NCI-H2196 treated with DMSO at 0.1 percent for 48 hours (cell line): ENCODE measurements at regions not wholly inside any gene's neighbourhood (a gene's known extent, or its start where the extent isn't known, plus 50 kb on each side); places are given as distances from the start of the nearest gene placed in this dataset.
"Not testable (repeated sequence)": the region's sequence is repeated elsewhere in the genome, so short reads cannot be mapped to it uniquely, and the experiment has no call there.

Experiments used
- DNase-seq: peaks from one replicate; lab custom pipeline; 2025; ENCODE audit not compliant: unreplicated experiment; lab: John Stamatoyannopoulos, UW

DNA sequence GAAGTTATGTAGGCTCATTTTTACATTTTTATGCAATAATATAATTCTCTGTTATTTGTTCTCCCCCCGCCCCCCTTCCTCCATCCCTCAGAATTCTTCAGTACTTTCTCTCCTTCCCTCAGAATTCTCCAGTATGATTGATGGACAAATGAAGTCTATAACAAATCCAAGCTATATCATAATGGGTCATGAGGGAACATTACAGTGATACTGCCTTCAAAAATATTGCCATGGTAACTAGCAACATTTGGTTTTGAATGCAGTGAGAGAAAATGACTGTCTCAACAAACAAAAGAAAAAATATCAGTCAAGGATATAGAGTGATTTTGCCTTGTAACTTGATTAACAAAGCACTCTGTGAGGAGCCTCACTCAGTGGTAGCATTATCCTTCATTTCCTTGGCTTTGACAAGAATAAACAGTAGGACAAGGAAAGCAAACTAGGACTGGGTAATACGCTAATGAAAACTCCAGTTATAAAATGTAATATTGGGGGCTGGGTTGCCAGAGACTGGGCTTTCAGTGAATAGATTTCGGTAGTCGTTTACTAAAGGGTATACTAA lies 392.9 kb upstream of the CRIM1 start:
- no peak for DNase-seq

DNA sequence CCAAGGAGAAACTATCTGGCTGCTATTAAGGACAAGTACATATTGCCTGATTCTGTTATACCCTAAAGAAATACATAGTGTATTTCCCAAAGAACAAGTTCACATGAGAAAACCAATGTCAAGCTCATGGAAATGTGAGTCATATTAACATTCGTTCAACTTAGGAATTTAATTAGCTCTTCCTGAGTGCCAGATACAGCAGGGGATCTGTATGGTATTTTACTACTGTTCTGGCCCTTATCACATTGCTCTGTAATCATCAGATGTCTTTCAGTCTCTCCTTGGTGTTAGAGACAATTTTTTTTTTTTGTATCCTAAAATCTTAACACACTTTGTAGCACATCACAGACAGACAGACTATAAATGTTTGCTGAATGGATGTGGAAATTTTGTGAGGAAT lies 395.0 kb upstream of the CRIM1 start:
- DNase-seq, result no peak

DNA sequence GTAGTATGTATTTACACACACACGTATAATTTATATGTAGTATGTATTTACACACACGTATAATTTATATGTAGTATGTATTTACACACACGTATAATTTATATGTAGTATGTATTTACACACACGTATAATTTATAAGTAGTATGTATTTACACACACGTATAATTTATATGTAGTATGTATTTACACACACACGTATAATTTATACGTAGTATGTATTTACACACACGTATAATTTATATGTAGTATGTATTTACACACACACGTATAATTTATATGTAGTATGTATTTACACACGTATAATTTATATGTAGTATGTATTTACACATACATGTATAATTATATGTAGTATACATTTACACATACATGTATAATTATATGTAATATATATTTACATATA lies 398.5 kb upstream of the CRIM1 start:
- not testable (repeated sequence) for DNase-seq

DNA sequence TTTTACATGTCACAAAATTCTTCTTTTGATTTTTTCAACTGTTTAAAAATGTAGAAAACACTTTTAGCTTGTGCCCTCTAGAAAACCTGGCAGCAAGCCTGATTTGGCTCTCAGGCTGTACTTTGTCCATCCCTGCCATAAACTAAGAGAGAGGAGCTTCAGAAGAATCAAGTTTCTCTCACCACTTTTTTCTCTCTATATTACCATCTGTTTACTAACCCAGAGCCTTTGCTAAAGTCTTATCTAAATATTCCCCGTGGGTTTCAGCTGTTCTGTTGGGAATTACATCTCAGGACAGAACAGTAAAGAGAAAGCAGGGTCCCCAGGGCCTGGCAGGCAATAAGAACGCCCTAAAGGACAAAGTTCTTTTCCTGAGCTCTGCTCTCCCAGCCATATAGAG lies 409.1 kb upstream of the CRIM1 start:
- DNase-seq, result no peak

DNA sequence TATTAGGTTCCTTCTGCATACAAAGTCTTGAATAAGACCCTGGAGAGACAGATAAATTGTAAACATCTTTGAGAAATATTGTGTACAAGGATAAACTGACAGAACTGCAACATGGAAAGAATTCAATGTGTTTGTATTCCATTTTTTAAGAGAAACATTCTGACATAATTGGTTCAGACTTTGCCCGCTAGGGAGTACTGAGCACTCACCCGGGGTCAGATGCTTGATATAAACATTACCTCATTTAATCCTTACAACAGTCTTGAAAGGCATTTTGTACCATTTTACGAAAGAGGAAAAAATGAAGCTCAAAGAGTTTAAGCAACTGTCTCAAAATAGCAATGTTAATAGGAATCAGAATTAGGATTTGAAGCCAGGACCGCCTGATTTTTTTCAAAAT lies 416.7 kb upstream of the CRIM1 start:
- no peak for DNase-seq

DNA sequence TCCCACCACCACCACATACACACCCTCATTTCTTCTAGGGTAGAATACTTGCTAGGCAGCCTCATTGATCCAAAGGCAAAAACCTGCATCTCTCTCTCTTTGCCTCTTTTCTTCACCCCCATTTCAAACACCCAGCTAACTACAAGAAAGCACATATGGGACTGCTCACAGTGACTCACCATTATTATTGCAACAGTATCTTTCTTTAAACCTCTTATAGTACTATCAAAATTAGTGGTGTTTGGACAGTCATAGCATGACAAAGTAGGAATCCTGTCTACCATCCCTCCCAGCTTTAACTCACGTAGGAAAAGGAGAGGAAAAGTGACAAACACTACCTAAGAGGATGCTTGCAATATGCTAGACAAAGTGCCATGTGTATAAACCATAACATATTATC lies 422.5 kb upstream of the CRIM1 start:
- DNase-seq, result no peak

DNA sequence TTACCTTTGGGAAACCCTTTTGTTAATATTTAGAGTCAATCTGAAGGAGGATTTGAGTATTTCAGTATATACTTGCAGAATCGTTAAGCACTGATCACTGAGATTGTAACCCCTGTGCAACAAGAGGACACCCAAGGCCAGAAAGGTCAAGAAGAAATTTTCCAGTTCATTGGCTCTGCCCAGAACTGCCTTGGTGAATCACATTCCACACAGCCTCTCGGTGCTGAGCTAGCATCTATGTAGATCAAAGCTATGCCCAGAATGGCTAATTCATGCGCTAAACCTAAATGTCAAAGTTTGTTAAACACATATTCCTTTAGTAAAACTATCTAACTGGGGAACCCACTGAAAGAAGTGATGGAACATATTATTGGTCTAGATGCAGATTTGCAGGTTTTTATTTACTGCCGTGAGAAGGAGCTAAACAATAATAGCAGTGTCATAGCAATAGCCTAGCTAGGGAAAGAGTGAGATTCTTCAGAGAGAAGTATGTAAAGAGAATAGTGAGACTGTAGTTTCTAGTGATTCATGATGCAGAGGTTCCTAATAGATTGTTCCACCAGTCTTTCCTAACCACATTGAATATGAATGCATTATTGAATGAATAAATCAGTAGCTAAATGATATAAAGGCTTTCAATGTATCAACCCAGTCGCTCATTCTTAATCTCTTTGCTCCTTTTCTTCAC lies 423.2 kb upstream of the CRIM1 start:
- DNase-seq, result no peak

DNA sequence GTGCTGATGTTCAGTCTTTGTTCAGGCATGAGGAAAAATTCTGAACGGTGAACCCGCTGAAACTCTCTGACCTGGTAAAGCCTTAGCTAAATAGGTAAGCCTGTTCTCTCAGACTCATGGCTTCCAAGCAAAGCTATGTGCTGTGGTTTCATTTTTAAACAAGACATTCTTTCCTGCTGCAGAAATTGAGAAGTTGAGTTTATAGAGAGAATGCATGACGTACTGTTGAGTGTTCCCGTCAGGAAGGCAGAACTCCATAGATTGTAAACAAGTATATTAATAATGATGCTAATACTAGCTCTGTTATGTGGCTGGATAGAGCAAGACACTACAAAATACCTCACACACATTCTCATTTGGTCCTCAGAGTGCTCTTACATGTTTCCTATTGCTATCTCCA lies 424.0 kb upstream of the CRIM1 start:
- no peak for DNase-seq

DNA sequence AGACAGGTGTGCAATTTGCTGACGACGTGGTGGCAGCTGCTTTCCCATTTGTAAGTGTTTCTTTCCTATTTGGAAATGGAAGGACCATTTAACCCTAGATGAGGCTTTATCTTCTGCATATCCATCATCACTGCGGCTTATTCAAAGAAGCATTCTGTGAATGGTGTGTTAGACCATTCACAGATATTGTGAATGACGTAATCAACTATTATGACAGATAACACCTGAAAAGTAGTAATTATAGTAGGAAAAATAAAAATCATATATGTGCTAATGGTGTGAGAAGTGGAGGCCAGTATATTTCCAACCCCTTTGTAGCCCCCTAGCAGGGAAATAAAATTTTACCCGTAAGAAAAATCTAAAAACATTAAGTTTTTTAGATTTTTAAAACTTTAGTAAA lies 424.5 kb upstream of the CRIM1 start:
- DNase-seq, result no peak

DNA sequence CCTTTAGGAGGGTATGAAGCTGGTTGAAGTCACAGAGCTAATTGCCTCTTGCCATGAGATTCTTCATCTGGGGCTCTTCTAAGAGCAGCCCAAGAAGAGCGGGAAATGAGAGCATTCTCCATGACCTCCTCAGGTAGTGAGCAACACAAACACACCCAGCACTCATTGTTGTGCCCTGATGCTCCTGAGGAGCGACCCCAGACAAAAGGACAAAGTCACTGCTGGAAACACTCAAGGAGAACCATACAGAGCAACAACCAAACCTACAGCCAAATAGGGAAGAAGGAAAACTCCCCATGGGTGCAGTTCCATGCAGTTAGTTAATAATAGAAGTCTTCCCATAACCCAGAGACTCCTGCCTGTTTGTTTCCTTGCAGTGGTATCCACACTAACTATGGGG lies 426.0 kb upstream of the CRIM1 start:
- no peak for DNase-seq

DNA sequence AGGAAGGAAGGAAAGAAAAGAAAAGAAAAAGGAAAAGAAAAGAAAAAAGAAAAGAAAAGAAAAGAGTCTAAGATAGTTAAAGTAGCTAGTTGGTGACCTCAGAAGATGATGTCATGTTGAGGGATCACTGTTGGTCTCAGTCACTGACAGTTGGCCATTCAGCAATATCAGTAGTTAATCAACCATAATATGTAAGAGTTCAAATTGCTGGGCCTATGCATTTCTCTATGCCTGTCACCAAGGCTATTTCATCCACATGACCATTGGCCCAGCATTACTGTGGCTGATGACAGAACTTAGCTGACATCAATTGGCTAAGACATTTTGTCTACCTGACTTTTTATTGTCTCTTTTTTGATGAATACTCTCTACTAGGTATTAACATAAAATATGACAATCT lies 435.5 kb upstream of the CRIM1 start:
- no peak for DNase-seq

DNA sequence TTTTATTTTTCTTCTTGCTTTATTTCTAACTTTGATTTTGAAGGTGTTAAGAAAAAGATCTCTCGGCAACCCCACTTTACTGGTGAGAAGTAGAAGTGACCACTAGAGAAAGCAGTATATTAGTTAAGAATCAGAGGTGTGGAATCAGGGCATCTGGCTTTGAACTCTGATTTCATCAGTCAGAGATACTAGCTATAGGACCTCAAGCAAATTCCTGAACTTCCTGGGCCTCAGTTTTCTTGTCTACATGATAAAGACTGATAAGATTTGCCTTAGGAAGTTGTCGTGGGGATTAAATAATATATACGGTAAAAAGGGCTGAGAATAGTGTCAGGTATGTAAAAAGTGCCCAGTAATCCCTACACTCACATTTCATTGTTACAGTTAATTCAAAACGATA lies 440.3 kb upstream of the CRIM1 start:
- DNase-seq, result no peak

DNA sequence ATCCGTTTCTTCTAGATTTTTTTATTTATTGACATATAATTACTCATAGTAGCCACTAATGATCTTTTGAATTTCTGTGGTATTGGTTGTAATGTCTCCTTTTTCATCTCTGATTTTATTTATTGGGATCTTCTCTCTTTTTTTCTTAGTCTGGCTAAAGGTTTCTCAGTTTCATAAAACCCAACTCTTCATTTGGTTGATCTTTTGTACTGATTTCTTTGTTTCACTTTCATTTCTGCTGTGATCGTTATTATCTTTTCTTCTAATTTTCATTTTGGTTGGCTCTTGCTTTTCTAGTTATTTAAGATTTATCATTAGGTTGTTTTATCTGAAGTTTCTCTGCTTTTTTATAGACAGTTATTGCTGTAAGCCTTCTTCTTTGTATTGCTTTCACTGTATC lies 463.6 kb upstream of the CRIM1 start:
- DNase-seq, result no peak

DNA sequence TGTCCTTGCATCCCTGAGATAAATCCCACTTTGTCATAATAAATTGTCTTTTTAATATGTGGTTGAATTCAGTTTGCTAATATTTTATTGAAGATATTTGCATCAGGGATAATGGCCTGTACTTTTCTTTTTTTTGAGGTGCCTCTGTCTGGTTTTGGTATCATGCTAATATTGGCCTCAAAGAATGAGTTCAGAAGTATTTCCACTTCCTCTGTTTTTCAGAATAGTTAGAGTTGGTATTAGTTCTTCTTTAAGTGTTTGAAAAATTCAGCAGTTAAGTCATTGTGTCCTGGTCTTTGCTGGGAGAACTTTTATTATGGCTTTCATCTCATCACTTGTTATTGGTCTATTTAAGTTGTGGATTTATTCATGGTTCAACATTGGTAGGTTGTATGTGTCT lies 464.1 kb upstream of the CRIM1 start:
- DNase-seq, result no peak

DNA sequence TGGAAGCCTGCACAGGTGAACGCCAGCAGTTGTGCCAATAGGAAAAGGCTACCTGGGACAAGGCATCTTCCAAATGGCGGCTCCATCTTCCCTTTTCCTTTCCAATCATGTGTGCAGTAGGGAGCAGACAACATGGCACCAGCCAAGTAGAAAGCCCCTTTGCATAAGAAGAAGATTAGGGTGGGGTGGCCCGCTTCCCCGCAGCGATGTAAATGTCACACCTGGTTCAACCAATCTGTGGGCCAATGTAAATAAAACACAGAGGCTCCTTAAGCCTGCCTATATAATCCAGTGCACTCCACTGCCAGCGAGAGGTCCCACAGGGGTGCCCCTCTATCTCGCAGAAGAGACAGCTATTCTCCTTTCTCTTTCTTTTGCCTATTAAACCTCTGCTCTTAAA lies 468.4 kb upstream of the CRIM1 start:
- DNase-seq, result no peak

DNA sequence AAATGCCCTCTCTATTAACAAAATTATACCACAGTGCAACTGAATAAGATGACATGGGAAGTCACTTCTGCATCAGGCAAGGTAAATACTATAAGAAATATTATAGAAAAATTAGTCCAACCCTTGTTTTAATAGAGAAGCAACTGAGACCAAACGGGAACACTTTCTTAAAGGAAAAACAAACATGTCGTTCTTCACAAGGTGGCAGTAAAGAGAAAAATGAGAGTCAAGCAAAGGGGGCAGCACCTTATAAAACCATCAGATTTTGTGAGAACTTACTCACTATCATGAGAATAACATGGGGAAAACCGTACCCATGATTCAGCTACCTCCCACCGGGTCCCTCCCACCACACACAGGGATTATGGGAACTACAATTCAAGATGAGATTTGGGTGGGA lies 481.7 kb upstream of the CRIM1 start:
- no peak for DNase-seq

DNA sequence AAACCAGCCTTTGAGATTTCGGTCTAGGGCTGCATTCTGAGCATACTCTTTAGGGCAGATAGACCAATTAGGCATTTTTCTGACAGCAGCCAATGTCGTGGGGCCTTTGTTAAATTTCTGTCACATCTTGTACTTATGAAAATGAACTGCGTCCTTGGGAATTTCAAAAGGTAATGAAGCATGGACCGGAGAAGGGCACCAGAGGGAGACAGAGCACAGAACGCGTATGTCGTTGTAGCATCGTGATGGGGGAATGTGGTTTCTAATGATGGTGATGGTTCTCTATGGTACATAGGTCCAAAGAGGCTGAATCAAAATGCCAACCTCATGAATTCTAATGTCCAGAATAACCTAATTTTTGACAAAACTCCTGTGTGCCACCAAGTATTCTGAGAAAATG lies 483.9 kb upstream of the CRIM1 start:
- no peak for DNase-seq

DNA sequence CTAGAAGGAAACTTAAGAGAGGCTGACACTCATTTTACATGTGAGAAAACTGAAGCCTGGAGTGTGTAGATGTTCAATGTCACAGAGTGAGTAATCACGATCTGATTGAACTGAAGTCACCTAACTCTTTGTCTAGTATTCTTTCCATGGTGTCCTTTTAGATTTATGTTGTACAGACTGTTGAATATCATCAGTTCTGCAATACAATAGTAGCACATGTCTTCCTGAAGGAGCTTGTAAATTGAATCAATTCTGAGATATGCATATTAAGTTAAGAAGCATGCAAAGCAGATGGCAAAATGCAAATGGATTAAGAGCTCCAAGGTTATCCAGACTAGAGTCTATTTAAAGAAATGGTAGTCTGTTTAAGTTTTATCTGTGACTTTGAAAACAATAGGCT lies 484.9 kb upstream of the CRIM1 start:
- no peak for DNase-seq

DNA sequence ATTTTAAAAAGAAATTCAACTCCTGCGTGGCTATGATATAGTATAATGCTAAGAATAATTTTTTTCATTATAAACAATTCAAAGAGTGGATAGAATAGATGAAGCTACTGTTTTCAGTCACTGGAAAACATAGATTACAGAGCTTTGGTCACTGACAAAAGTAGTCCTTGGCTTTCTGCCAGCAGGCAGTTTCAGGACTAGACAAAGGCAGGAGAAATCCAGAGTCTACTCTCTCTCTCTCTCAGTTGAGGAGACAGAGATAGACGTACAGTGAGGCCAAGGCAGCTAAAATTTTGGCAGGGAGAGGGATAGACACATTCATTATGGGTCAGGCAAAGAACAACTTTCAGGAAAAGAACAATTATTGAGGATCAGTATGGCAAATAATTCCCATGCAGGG lies 491.4 kb upstream of the CRIM1 start:
- no peak for DNase-seq

DNA sequence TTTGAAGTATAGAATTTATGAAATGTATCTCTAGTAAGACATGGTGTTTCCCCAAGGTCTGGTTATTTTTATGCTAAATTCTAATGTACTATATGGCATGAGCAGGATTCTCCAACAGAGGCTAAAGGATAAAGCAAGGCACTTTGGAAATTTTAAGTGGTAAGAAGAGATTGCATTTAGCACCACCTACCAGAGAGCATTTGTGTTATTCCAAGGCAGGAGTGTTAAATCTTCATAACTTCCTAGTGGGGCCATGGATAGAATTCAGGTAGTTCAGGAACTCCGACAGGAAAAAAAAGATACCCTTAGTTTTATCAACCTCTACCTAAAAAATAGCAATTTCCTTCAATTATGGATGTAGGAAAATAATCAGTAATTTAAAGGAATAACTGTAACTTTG lies 497.4 kb upstream of the CRIM1 start:
- no peak for DNase-seq

DNA sequence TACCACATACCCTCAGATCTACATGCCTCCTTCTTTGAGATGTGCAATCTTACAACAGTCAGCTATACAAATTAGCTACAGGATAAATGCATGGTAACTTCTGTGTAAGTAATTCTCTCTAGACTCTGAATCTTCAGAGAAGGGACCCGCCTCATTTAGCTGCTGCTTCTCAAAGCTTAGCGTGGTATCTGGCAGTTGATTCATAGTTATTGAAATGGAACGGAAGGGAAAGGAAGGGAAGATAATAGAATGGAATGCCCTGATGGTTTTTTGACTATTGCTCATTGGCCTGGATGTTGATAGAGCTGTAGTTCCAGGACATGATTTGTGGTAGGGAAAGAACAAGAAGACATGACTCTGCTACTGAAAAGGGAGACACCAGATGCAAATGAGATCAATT lies 498.1 kb upstream of the CRIM1 start:
- no peak for DNase-seq

DNA sequence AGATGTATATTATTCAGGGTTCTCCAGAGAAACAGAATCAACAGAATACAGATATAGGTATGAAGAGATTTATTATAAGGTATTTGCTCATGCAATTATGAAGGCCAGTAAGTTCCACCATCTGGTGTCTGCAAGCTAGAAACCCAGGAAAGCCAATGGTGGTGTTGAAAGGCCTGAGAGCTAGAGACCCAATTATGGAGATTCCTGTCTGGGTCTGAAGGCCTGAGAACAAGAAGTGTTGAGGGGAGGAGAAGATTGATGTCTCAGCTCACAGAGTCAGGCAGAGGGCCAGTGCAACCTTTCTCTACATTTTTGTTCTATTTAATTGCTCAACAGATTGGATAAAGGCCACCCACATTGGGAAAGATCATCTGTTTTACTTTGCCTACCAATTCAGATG lies 524.2 kb upstream of the CRIM1 start:
- no peak for DNase-seq

DNA sequence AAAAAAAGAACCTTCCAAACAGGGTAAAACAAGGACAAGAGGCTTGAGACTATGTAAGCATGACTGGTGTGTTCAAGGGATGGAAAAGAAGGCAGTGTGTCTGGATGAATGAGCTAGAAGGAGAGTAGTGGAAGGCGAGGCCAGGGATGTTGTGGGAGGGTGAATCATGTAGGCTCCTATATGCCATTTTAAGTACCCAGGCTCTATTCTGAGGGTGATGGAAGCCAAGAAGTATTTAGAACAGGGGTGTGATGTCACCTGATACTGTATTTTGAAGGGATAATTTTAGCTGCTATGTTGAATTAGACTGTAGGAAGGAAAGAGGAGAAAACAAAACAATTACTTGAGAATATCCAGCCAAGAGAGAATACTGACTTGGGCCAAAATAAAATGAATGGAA lies 524.7 kb upstream of the CRIM1 start:
- no peak for DNase-seq
